T-cell (primary cell): ENCODE measurements at regions not wholly inside any gene's neighbourhood (a gene's known extent, or its start where the extent isn't known, plus 50 kb on each side); places are given as distances from the start of the nearest gene placed in this dataset.

Experiments used
- ATAC-seq, 4 experiments: fragments of 200-7000 bp in 3 of 4; fragments of 150-1000 bp in 1 of 4; cut with Tn5 transposase; replicated peaks in 1 of 4; 1 replicate in 3 of 4; 2 replicates in 1 of 4; pipeline ENCODE4 v1.10.0; 2021; ENCODE audit warnings: moderate library complexity in 3 of 4, mild to moderate bottlenecking in 2 of 4, moderate number of reproducible peaks in 1 of 4
- CTCF ChIA-PET, 2 donors: fragments of 300-600 bp; sonication (Branson Sonifier 250); formaldehyde crosslinking; loops; one replicate each; lab custom pipeline; 2022; ENCODE audit warnings: antibody characterized with exemption in 2 of 2; lab: Charles Lee
- POLR2A ChIA-PET, 2 donors: fragments of 300-600 bp; sonication (Branson Sonifier 250); formaldehyde crosslinking; loops; one replicate each; lab custom pipeline; 2022; ENCODE audit warnings: antibody characterized with exemption in 2 of 2; lab: Charles Lee
- DNase-seq, 35 experiments: peaks; one replicate each; pipeline versions ENCODE4 v3.0.0 to v3.0.0-alpha.2; 2013 to 2023
- H3K27ac ChIP-seq: one replicate; pipeline ENCODE4 v1.5.1; 2013; ENCODE audit warnings: low read length
- H3K27me3 ChIP-seq, 2 experiments: replicated peaks in 1 of 2; 1 replicate in 1 of 2; 2 replicates in 1 of 2; pipeline versions ENCODE4 v1.6.1 to v1.7.0; 2013; ENCODE audit warnings: low read length in 1 of 2, mixed read lengths in 1 of 2; ENCODE audit not compliant: control insufficient read depth in 2 of 2, insufficient read depth in 2 of 2; ENCODE audit errors: extremely low read depth in 1 of 2
- H3K36me3 ChIP-seq, 2 donors: 1 replicate in 1 of 2; 2 replicates in 1 of 2; pipeline versions ENCODE4 v1.6.1 to v1.7.0; 2013; ENCODE audit warnings: low read length in 1 of 2; ENCODE audit not compliant: control insufficient read depth in 2 of 2, insufficient read depth in 1 of 2; ENCODE audit errors: extremely low read depth in 1 of 2
- H3K4me1 ChIP-seq, 2 experiments: 1 replicate in 1 of 2; 2 replicates in 1 of 2; pipeline versions ENCODE4 v1.6.1 to v1.7.0; 2013; ENCODE audit warnings: low read length in 2 of 2, mixed read lengths in 1 of 2; ENCODE audit not compliant: insufficient read depth in 2 of 2, control insufficient read depth in 1 of 2; ENCODE audit errors: extremely low read depth in 1 of 2
- H3K4me3 ChIP-seq, 2 donors: 1 replicate in 1 of 2; 2 replicates in 1 of 2; pipeline versions ENCODE4 v1.5.1 to v1.7.0; 2013; ENCODE audit warnings: mild to moderate bottlenecking in 2 of 2, low read length in 1 of 2, moderate library complexity in 1 of 2; ENCODE audit not compliant: control insufficient read depth in 1 of 2; ENCODE audit errors: extremely low read depth in 1 of 2
- H3K9me3 ChIP-seq: 2 replicates; pipeline ENCODE4 v1.7.0; 2013
- H3K27ac Mint-ChIP-seq, 2 donors: one replicate each; pipeline ENCODE4 v1.8.0; 2020 to 2021; ENCODE audit warnings: mild to moderate bottlenecking in 2 of 2, mixed read lengths in 2 of 2
- H3K27me3 Mint-ChIP-seq, 2 donors: one replicate each; pipeline ENCODE4 v1.8.0; 2021 to 2022; ENCODE audit warnings: mixed read lengths in 2 of 2
- H3K36me3 Mint-ChIP-seq: one replicate; pipeline ENCODE4 v1.8.0; 2021; ENCODE audit warnings: mixed read lengths
- H3K4me1 Mint-ChIP-seq, 3 donors: one replicate each; pipeline ENCODE4 v1.8.0; 2020 to 2022; ENCODE audit warnings: mixed read lengths in 3 of 3, mild to moderate bottlenecking in 1 of 3
- H3K4me3 Mint-ChIP-seq, 3 donors: one replicate each; pipeline ENCODE4 v1.8.0; 2020 to 2022; ENCODE audit warnings: mild to moderate bottlenecking in 3 of 3, mixed read lengths in 3 of 3, moderate library complexity in 3 of 3
- H3K9me3 Mint-ChIP-seq, 3 donors: one replicate each; pipeline ENCODE4 v1.8.0; 2020 to 2022; ENCODE audit warnings: mixed read lengths in 3 of 3
- WGBS: methylation state at CpG from one replicate; pipeline ENCODE4 v1.1.5; 2013; ENCODE audit warnings: missing lambda C conversion rate; ENCODE audit not compliant: insufficient coverage; 5-methylcytosine and 5-hydroxymethylcytosine counted together

DNA sequence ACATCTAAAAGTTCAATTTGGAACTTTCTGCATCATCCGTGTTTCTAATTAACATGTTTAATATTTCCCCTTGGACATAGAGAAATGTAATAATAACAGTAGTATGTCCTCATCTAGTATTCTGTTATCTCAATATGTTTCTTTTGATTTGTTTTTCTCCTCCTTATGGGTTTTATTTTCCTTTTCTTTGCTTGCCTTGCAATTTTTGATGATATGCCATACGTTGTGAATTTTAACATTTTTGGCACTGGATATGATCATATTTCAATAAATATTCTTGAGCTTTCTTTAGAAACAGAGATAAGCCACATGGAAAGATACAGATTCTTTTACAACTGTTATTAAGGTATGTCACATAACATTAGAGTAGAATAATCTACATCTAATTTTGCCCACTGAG is 1316.2 kb downstream of the CDH8 start:
- Histone ChIP-seq H3K27me3 (no peaks in the 10 kb centered on the region), H3K9me3 (peaks cover 4% of the 10 kb centered on the region), H3K36me3 (no peaks in the 10 kb centered on the region), H3K27ac (no peak overlapping the region), H3K4me3 (no peak overlapping the region), H3K4me1 (no peaks in the 10 kb centered on the region)
- ATAC-seq (no peak), DNase-seq (no peak)
- ChIA-PET POLR2A (no interaction called here), CTCF (no interaction called here)
- Mint-ChIP-seq H3K4me1 (no peaks in the 10 kb centered on the region), H3K27me3 (no peaks in the 10 kb centered on the region), H3K4me3 (no peak overlapping the region), H3K36me3 (no peaks in the 10 kb centered on the region), H3K27ac (no peak overlapping the region), H3K9me3 (peaks cover 22 to 38% (median 32%) of the 10 kb centered on the region in 3 donors)
- no CpG with 5 or more reads among the region's 2 CpGs for WGBS

GRCh38 chr16:60717808-60718207 is 1318.4 kb downstream of the CDH8 start:
- H3K9me3 Mint-ChIP-seq = peaks cover 22 to 32% (median 30%) of the 10 kb centered on the region in 3 donors
- Histone ChIP-seq H3K27me3 (no peaks in the 10 kb centered on the region), H3K36me3 (no peaks in the 10 kb centered on the region), H3K4me1 (no peaks in the 10 kb centered on the region), H3K4me3 (no peak overlapping the region), H3K27ac (no peak overlapping the region), H3K9me3 (peaks cover 4% of the 10 kb centered on the region)
- H3K27ac Mint-ChIP-seq = no peak overlapping the region
- no peaks in the 10 kb centered on the region for H3K27me3 Mint-ChIP-seq
- H3K4me3 Mint-ChIP-seq = no peak overlapping the region
- DNase-seq = no peak
- H3K36me3 Mint-ChIP-seq = no peaks in the 10 kb centered on the region
- no peak for ATAC-seq
- CTCF ChIA-PET = no interaction called here
- POLR2A ChIA-PET = no interaction called here
- WGBS = no CpG with 5 or more reads among the region's 2 CpGs
- no peaks in the 10 kb centered on the region for H3K4me1 Mint-ChIP-seq

DNA sequence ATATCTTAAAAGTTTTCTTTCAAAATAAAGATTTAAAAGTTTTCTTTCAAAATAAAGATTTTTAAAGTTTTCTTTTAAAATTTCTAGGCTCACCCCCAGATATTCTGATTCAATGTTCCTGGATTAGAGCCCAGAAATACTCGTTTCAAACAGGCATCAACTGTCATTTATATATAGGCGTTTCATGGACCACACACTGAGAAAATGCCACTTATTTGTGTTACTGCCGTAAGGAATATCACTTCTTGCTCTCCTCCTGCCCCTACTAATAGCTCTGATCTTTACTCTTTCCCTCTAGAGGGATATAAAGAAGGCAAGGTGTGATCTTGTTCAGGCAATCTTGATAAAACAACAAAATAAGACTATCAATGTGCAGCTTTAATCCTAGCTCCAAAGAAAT is 1324.1 kb downstream of the CDH8 start:
- 33% methylated on average over 1 of the region's 3 CpGs for WGBS
- H3K9me3 ChIP-seq = no peaks in the 10 kb centered on the region
- no peak for ATAC-seq
- POLR2A ChIA-PET = interaction anchor here in 1 of 2 donors (0.5 kb wide), 1 partner anchor 1051 kb away, joined by 3 read pairs; no protein-coding TSS in a partner anchor
- no peaks in the 10 kb centered on the region for H3K36me3 ChIP-seq
- CTCF ChIA-PET = no interaction called here
- H3K27ac ChIP-seq = no peak overlapping the region
- no peak overlapping the region for H3K4me3 ChIP-seq
- no peaks in the 10 kb centered on the region for H3K36me3 Mint-ChIP-seq
- no peaks in the 10 kb centered on the region for H3K4me1 ChIP-seq
- H3K27me3 Mint-ChIP-seq = no peaks in the 10 kb centered on the region
- H3K4me1 Mint-ChIP-seq = no peaks in the 10 kb centered on the region
- H3K27me3 ChIP-seq = no peaks in the 10 kb centered on the region
- H3K27ac Mint-ChIP-seq = no peak overlapping the region
- peaks cover 18 to 22% (median 21%) of the 10 kb centered on the region in 3 donors for H3K9me3 Mint-ChIP-seq
- no peak for DNase-seq
- no peak overlapping the region for H3K4me3 Mint-ChIP-seq

DNA sequence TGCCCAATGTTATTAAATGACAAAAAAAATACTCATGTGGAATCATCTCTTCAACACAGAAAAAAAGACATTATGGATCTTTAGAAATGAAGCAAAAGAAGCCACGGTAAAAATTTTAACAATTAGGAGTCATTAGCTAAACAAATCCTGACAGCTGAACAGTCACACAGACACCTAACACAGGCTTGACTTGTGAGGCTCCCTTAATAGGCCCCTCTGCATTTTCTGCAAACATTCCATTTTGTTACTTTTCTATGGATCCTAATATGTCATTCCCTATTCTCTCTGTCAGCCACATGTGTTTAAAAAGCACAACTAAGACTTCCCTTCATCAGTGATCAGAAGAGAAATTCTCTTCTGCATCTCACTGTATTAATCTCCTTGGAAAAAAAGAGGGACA is 1331.5 kb downstream of the CDH8 start:
- no peak for DNase-seq
- H3K27me3 Mint-ChIP-seq = no peaks in the 10 kb centered on the region

DNA sequence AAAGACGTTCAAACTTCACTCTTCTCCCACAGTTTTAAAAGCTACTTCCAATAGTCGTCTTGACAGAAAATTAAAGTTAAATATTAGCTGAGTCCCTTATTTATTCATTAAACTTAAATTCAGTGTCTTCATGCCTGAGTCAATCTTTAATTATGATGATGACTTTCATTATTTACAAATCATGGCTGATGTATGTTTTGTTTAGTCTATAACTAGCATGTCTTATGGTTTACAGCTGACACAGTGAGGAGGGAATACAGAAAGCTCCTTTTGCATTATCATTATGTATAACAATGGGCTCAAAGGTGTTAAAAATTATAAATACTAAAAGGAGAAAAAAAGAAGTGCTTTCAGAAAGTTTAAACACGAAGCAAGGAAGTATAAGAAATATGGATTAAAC is 1333.1 kb downstream of the CDH8 start:
- Mint-ChIP-seq H3K27ac (no peak overlapping the region), H3K36me3 (no peaks in the 10 kb centered on the region), H3K4me1 (no peaks in the 10 kb centered on the region), H3K9me3 (peaks cover 3 to 26% (median 20%) of the 10 kb centered on the region in 3 donors), H3K4me3 (no peak overlapping the region), H3K27me3 (no peaks in the 10 kb centered on the region)
- H3K9me3 ChIP-seq = no peaks in the 10 kb centered on the region
- no peak overlapping the region for H3K27ac ChIP-seq
- H3K4me1 ChIP-seq = no peaks in the 10 kb centered on the region
- no peak for ATAC-seq
- no peak for DNase-seq
- WGBS = no CpG with 5 or more reads among the region's 3 CpGs
- no peaks in the 10 kb centered on the region for H3K36me3 ChIP-seq
- ChIA-PET POLR2A (no interaction called here), CTCF (no interaction called here)
- no peaks in the 10 kb centered on the region for H3K27me3 ChIP-seq
- no peak overlapping the region for H3K4me3 ChIP-seq

More for the DNA sequence above, 1331.5 kb downstream of the CDH8 start:
- H3K36me3 ChIP-seq = no peaks in the 10 kb centered on the region
- no peak overlapping the region for H3K27ac ChIP-seq
- no peaks in the 10 kb centered on the region for H3K4me1 ChIP-seq
- ATAC-seq = no peak
- no peaks in the 10 kb centered on the region for H3K27me3 ChIP-seq
- Mint-ChIP-seq H3K36me3 (no peaks in the 10 kb centered on the region), H3K27ac (no peak overlapping the region), H3K9me3 (peaks cover 5 to 24% (median 19%) of the 10 kb centered on the region in 3 donors), H3K4me1 (no peaks in the 10 kb centered on the region), H3K4me3 (no peak overlapping the region)
- POLR2A ChIA-PET = no interaction called here
- H3K4me3 ChIP-seq = no peak overlapping the region
- no CpG with 5 or more reads among the region's 1 CpG for WGBS
- CTCF ChIA-PET = no interaction called here
- no peaks in the 10 kb centered on the region for H3K9me3 ChIP-seq

GRCh38 chr16:60686824-60687223 is 1349.4 kb downstream of the CDH8 start:
- 80% methylated on average over 1 of the region's 2 CpGs for WGBS
- H3K4me3 ChIP-seq = no peak overlapping the region
- POLR2A ChIA-PET = no interaction called here

DNA sequence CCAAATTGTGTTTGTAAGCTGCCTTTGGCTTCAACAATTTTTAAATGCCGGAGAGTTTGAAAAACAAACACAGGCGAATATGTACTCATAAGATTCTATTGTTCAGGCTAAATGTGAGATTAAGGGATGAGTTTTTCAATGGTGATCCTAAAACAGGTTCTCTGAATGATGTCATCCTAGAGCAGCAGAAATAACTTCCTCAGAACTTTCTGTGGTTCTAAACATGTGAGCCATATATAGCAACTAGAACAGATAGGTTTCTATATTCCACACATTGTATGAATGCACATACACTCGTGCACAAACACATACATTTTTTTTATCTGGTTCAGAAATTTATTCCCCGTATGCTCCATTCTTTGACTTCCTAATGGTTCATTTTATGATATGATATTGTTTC is 1352.2 kb downstream of the CDH8 start:
- Histone ChIP-seq H3K27me3 (no peaks in the 10 kb centered on the region), H3K9me3 (peaks cover 9% of the 10 kb centered on the region), H3K36me3 (no peaks in the 10 kb centered on the region), H3K4me3 (no peak overlapping the region), H3K4me1 (no peaks in the 10 kb centered on the region), H3K27ac (no peak overlapping the region)
- ChIA-PET CTCF (no interaction called here), POLR2A (no interaction called here)
- no peak overlapping the region for H3K27ac Mint-ChIP-seq
- WGBS = 0% methylated on average over 1 of the region's 4 CpGs
- DNase-seq (no peak), ATAC-seq (no peak)
- no peaks in the 10 kb centered on the region for H3K36me3 Mint-ChIP-seq
- no peak overlapping the region for H3K4me3 Mint-ChIP-seq
- H3K27me3 Mint-ChIP-seq = no peaks in the 10 kb centered on the region
- peaks cover 13 to 44% (median 29%) of the 10 kb centered on the region in 3 donors for H3K9me3 Mint-ChIP-seq
- H3K4me1 Mint-ChIP-seq = no peaks in the 10 kb centered on the region

More at GRCh38 chr16:60686824-60687223, 1349.4 kb downstream of the CDH8 start:
- Mint-ChIP-seq H3K27ac (no peak overlapping the region), H3K27me3 (no peaks in the 10 kb centered on the region), H3K36me3 (no peaks in the 10 kb centered on the region), H3K4me3 (no peak overlapping the region), H3K4me1 (no peaks in the 10 kb centered on the region), H3K9me3 (peaks cover 14 to 40% (median 22%) of the 10 kb centered on the region in 3 donors)
- H3K4me1 ChIP-seq = no peaks in the 10 kb centered on the region
- peaks cover 3% of the 10 kb centered on the region for H3K9me3 ChIP-seq
- no peaks in the 10 kb centered on the region for H3K36me3 ChIP-seq
- no peak for DNase-seq
- CTCF ChIA-PET = no interaction called here
- no peak overlapping the region for H3K27ac ChIP-seq
- no peak for ATAC-seq
- no peaks in the 10 kb centered on the region for H3K27me3 ChIP-seq
